ENCODE measurements at regions not wholly inside any gene's neighbourhood (a gene's known extent, or its start where the extent isn't known, plus 50 kb on each side); places are given as distances from the start of the nearest gene placed in this dataset.

DNA sequence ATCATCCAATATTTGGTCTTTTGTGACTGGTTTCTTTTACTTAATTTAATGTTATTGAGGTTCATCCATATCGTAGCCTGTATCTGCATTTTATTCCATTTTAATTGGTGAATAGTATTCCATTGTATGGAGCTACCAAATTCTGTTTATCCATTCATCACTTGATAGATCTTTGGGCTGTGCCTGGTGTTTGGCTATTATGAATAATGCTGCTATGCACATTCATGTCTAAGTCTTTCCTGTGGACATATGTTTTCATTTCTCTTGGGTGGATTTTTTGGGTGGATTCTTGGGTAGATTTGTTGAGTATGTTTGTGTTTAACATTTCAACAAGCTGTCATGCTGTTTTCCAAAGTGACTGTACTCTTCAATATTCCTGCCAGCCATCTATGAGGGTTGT lies 52.5 kb upstream of the NEDD4L start:
- no peak for DNase-seq

GRCh38 chr18:57989536-57989935 lies 54.5 kb upstream of the NEDD4L start:
- no peak for DNase-seq

GRCh38 chr18:57984490-57985115 lies 59.4 kb upstream of the NEDD4L start:
- no peak for DNase-seq

DNA sequence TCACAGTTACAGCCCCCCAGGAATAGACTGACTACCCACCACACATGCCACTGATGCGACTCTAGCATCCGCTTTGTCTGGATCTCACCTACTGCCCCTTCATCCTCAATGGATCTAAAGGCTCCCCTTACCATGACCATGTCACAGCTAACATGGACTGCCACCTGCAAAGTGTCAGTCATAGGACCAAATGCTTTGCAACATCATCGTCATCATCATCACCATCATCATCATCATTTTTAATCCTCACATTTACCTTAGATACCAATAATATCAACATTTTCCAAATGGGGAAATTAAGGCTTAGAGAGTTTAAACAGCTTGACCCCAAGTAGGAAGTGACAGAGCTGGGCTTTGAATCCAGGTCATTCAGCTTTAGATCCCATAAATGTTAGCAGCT lies 60.1 kb upstream of the NEDD4L start:
- no peak for DNase-seq

DNA sequence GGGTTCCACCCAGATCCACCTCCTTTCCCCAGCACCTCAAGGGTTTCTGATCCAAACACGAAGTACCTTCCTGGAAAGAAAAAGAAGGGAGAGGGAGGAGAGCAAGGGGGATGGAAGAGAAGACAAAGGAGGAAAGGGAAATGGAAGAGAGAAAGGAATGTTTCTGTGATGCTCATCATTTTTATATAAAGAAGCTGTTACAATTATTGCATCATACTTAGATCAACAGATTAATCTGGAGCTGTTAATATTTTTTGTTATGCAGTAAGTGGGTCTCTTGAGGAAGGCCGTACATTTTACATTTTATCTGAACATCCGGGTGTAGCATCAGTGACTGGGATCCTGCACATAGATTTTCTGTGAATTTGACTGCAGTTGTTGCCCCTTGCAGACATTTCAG lies 60.6 kb upstream of the NEDD4L start:
- DNase-seq = no peak

GRCh38 chr18:57982372-57983021 lies 61.5 kb upstream of the NEDD4L start:
- DNase-seq = no peak

- DNase-seq = no peak
Observed at GRCh38 chr18:57981308-57982028, 62.6 kb upstream of the NEDD4L start.

- no peak for DNase-seq
Observed at GRCh38 chr18:57980573-57981307, 63.3 kb upstream of the NEDD4L start.

DNA sequence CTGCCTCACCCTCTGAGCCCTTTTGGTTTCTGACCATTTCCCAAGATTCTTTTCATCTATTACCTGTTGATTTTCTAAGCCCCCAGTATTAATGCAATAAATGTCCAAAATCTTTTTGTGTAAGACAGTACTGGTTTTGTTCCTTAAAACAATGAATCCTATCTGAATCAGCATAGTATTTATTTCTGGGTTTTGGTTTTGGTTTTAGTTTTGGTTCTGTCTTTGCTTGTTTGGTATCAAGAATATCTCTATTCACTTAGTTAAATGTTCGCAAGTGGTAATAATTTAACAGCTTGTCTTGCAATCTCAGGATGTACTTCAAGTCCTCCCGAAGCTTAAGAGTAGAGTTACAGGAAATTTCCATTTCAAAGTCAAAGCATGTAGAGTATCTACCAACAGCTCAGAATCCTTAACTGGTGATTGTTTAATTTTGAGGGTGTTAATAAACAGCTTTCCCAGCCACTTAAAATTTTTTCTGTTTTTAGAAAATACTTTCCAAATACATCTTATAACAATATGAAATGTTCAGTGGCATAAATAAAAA lies 67.7 kb upstream of the NEDD4L start:
- DNase-seq = no peak

DNA sequence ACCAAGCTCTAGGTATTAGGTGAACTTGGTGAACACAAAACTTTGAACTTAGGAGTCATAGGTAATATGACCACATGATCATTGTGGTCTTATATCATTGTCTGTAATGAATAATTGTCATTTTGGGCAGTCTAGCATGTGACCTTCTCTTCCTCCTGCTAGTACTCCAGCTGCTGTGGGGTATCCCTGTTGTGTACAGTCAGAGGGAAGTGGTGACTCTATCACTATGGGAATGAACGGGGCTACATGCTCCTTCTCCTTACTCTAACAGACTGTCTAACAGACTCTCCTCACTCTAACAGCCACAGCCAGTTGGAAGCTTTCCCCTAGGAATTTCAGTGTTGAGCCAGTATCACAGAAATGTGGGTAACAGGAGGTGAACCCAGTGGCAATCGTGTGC lies 68.2 kb upstream of the NEDD4L start:
- no peak for DNase-seq

DNA sequence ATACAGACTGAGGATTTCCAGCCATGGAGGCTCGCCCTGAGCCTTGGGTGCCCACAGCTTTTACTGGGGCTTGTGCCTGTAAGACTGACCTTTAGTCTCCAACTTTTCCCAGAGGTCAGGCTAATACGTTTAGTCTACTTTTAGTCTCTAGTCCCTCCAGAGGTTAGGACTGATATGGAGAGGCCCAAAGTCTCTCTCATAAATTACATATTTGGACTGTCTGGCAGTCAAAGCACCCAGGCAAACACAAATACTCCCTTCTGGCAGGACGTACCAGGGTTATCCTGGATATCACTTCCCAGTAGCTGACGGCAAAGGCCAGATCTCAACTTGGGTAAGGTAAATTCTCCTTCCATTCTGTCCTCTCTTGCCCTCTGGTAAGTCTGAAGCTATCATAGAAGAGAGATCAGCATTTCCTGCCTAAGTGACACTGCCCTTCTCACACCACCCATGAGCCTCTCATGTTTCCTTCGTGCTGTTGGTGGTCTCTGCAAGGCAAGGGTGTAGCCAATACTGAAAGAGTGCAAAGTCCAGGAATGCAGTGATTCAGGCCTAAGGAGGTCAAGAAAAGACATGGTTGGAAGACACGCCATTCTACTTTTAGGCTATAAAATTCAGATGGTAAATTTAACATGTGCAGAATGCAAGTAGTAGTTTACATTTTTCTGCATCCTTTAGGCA lies 69.3 kb upstream of the NEDD4L start:
- DNase-seq = no peak

DNA sequence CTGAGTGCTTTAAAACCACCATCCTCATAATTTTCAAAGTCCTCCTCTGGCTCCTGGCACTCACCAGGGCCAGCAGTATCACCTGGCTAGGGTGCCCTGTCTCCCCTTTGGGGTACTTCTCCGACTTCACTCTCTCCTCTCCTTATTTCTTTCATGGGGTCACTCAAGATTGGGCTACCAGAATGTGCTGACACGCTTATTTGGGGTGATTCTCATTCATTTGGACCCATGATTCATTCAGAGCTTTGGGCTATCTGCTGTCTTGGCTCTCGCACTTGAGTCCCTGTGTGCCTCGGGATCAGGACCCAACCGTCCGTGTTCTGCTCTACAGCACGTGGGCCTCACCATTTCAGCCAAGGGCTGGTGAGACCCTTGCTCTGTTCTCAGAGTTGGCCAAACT lies 70.1 kb upstream of the NEDD4L start:
- no peak for DNase-seq

DNA sequence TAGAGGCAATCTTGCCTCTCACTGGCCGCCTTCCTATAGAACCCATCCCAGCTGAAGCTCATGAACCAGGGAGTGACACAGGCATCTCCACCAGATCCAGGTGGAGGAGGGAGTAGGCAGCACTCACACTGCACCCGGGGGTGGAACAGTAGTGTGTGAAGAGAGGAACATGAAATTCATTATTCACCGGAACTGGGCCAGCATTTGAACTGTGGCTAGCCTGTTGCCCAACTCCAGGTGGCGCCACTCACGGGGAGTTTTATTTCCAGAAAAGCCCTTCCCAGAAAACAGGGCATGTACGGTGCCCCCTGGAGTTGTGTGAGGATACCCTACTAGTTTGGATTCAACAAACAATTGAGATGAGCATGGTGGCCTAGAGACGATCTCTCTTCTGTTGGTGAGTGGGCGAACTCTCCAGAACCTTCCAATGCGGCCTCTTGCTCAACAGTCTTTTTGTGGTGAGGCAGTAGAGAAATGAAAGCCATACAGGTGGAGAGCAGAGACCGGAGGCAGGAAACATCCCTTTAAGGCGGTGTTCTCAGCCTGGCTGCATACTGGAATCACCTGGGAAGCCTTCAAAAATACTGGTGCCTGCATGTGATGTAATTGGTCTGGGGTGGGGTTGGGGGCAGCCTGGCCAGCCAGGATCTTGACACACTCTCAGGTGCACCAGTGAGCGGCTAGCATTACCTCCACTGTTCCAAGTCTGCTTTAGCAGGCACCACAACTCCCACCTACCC lies 73.5 kb upstream of the NEDD4L start:
- peak; percentile 5 for DNase-seq

DNA sequence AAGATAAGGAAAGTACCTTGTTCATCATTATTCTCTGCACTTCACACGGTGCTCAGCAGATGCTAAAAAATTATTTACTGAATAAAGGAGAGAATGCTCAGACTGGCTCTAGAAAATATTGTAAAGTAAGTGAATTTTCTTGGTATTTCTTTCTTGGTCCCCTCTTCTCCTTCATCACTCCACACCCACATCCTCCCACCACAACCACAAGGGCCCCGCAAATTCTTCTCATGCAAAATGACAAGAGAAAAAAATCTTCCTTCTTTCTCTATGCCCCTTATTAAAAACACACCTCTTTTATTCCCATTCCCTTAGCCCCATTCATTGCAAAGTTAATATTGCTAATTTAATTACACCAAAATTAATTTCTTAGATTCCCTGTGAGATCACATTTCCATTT lies 74.2 kb upstream of the NEDD4L start:
- DNase-seq = no peak

- DNase-seq = no peak
Observed at GRCh38 chr18:57965246-57965645, 78.8 kb upstream of the NEDD4L start.

DNA sequence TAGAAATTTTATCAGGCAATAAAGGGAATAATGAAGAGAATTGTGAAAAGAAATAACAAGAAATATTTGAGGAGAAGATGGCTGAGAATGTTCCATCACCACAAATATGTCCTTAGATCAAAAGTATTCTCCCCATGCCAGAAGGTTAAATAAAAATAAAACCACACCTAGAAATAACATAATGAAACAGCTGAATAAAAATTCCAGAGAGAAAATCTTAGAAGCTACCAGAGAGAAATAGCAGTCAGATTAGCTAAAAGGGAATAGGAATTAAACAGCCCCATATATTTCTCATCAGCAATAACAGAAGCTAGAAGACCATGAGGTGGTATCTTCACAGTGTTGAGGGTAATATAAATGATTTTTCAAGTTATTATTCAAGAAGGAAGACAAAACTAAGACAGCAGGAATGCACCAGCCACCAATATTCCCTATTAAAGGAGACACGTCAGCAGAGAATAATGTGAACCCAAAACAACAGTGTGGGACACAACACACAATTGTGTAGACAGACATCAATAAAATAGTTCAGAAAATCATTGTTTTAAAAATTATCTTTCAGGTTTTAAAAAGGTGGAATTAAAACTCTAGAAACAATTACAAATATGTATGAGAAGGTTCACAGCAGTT lies 82.0 kb upstream of the NEDD4L start:
- DNase-seq = no peak

- DNase-seq = no peak
Observed at GRCh38 chr18:57961411-57961810, 82.6 kb upstream of the NEDD4L start.

- DNase-seq = no peak
Observed at GRCh38 chr18:57959278-57959677, 84.7 kb upstream of the NEDD4L start.

DNA sequence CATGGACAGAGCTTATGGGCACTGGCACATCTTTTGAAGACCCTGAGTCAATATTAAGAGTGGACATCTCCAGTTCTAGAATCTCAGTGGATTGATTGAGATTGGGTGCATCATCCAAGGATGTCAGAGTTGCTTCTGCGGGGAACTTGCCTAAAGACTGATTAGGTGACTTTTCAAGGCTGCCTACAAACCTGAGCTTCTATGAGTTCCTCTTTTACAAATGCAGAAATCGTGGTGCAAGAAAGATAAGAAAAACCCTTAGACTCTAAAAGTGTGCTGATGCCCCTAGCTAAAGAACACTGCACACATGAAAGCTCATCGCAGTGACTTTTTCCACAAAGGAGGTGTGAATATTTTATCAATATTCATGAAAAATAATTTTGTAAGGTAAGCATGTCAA lies 86.8 kb upstream of the NEDD4L start:
- DNase-seq = no peak

DNA sequence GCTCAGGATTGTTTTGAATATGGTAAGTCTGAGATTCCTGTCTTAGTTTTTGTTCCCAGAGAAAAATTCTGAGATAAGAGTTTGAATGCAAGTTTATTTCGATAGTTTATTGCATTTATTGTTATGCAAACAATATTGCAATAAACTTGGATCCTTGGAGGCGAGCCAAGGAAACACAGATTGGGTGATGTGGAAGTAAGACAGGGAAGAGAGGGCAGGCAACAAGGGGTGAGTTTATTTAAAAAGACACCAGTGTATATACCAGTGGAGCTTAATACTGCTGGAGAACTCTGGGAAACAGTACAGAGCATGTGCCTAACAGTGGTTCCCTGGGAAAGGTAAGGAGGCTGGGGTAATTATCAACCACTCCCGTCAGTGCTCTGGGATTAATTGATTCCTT lies 87.5 kb upstream of the NEDD4L start:
- DNase-seq = no peak

- no peak for DNase-seq
Observed at GRCh38 chr18:57954935-57955334, 89.1 kb upstream of the NEDD4L start.

DNA sequence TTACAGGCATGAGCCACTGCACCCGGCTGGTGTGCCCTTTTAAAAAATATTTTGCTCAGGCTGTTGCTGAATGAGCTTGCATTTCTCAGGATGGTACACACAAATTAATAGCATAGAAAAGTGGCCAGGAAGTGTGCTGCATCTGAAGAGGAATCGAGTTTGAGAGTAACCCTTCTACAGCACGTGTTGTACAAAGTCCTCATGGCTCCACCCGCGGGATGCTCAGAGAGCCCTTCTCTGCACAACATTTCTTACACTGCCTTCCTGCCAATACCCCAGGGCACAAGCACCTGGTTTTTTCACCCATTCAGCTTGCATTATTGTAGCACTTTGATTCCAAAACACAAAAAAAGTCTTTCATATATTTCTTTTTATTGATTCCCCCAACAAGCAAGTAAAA lies 90.1 kb upstream of the NEDD4L start:
- DNase-seq = no peak

Measured in CD4-positive, alpha-beta T cell treated with Interleukin-6 for 4 hours (primary cell).